ENCODE measurements at regions not wholly inside any gene's neighbourhood (a gene's known extent, or its start where the extent isn't known, plus 50 kb on each side); places are given as distances from the start of the nearest gene placed in this dataset.

GRCh38 chr5:67334373-67334772, 137.8 kb upstream of the CD180 start:
- no peak overlapping the region for H3K27ac ChIP-seq (ENCODE audit: low read depth, low read length)
- H3K27me3 ChIP-seq (ENCODE audit: control insufficient read depth, insufficient read depth, low read length) = no peaks in the 10 kb centered on the region
- H3K36me3 ChIP-seq (ENCODE audit: control insufficient read depth, insufficient read depth, low read length) = no peaks in the 10 kb centered on the region
- H3K9ac ChIP-seq (ENCODE audit: low read length) = no peak overlapping the region
- no peaks in the 10 kb centered on the region for H3K9me3 ChIP-seq (ENCODE audit: control insufficient read depth, insufficient read depth, low read depth, low read length)
- H3K4me1 ChIP-seq (ENCODE audit: control insufficient read depth, insufficient read depth, low read length) = no peaks in the 10 kb centered on the region
- H3K4me3 ChIP-seq (ENCODE audit: low read depth, low read length) = no peak overlapping the region

- H3K36me3 ChIP-seq (ENCODE audit: control insufficient read depth, insufficient read depth, low read length) = no peaks in the 10 kb centered on the region
- H3K27ac ChIP-seq (ENCODE audit: low read depth, low read length) = no peak overlapping the region
- no peaks in the 10 kb centered on the region for H3K4me1 ChIP-seq (ENCODE audit: control insufficient read depth, insufficient read depth, low read length)
- H3K27me3 ChIP-seq (ENCODE audit: control insufficient read depth, insufficient read depth, low read length) = no peaks in the 10 kb centered on the region
- H3K9ac ChIP-seq (ENCODE audit: low read length) = no peak overlapping the region
- no peak overlapping the region for H3K4me3 ChIP-seq (ENCODE audit: low read depth, low read length)
- no peaks in the 10 kb centered on the region for H3K9me3 ChIP-seq (ENCODE audit: control insufficient read depth, insufficient read depth, low read depth, low read length)
These were observed 136.6 kb upstream of the CD180 start for GRCh38 chr5:67333171-67333570.

DNA sequence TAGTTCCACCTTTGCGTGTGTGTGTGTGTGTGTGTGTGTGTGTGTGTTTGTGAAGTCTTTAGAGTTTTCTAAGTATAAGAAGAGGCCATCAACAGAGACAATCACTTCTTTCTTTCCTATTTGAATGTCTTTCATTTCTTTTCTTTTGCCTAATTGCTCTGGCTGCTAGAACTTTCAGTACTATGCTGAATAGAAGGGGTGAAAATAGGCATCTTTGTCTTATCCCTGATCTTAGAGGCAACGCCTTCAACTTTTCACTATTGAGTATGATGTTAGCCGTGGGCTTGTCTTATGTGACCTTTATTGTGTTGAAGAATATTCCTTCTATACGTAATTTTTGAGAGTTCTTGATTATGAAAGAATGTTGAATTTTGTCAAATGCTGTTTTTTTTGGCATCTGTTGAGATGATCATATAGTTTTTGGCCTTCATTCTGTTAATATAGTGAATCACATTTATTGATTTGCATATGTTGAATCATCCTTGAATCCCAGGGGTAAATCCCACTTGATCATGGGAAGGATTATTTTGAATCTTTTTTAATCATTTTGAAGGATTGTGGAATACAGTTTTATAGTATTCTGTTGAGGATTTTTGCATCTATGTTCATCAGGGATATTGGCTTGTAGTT, 134.8 kb upstream of the CD180 start:
- H3K27ac ChIP-seq (ENCODE audit: low read depth, low read length) = no peak overlapping the region
- H3K27me3 ChIP-seq (ENCODE audit: control insufficient read depth, insufficient read depth, low read length) = no peaks in the 10 kb centered on the region
- no peaks in the 10 kb centered on the region for H3K9me3 ChIP-seq (ENCODE audit: control insufficient read depth, insufficient read depth, low read depth, low read length)
- H3K4me1 ChIP-seq (ENCODE audit: control insufficient read depth, insufficient read depth, low read length) = no peaks in the 10 kb centered on the region
- no peak overlapping the region for H3K9ac ChIP-seq (ENCODE audit: low read length)
- no peak overlapping the region for H3K4me3 ChIP-seq (ENCODE audit: low read depth, low read length)
- H3K36me3 ChIP-seq (ENCODE audit: control insufficient read depth, insufficient read depth, low read length) = no peaks in the 10 kb centered on the region

GRCh38 chr5:67319935-67320725, 123.5 kb upstream of the CD180 start:
- no peaks in the 10 kb centered on the region for H3K36me3 ChIP-seq (ENCODE audit: control insufficient read depth, insufficient read depth, low read length)
- no peak overlapping the region for H3K27ac ChIP-seq (ENCODE audit: low read depth, low read length)
- no peak overlapping the region for H3K4me3 ChIP-seq (ENCODE audit: low read depth, low read length)
- H3K9ac ChIP-seq (ENCODE audit: low read length) = no peak overlapping the region
- no peaks in the 10 kb centered on the region for H3K4me1 ChIP-seq (ENCODE audit: control insufficient read depth, insufficient read depth, low read length)
- H3K27me3 ChIP-seq (ENCODE audit: control insufficient read depth, insufficient read depth, low read length) = no peaks in the 10 kb centered on the region
- H3K9me3 ChIP-seq (ENCODE audit: control insufficient read depth, insufficient read depth, low read depth, low read length) = peaks cover 9% of the 10 kb centered on the region

DNA sequence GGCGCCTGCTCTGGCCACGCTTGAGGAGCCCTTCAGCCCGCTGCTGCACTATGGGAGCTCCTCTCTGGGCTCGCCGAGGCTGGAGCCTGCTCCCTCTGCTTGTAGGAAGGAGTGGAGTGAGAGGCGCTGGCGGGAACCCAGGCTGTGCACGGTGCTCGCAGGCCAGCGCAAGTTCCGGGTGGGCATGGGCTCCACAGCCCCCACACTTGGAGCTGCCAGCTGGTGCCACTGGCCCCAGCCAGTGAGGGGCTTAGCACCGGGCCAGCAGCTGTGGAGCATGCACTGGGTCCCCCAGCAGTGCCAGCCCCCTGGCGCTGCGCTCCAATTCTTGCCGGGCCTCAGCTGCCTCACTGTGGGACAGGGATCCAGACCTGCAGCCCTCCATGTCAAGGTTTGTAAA, 122.1 kb upstream of the CD180 start:
- H3K4me3 ChIP-seq (ENCODE audit: low read depth, low read length) = no peak overlapping the region
- no peaks in the 10 kb centered on the region for H3K36me3 ChIP-seq (ENCODE audit: control insufficient read depth, insufficient read depth, low read length)
- H3K9me3 ChIP-seq (ENCODE audit: control insufficient read depth, insufficient read depth, low read depth, low read length) = peaks cover 14% of the 10 kb centered on the region
- H3K27ac ChIP-seq (ENCODE audit: low read depth, low read length) = no peak overlapping the region
- H3K4me1 ChIP-seq (ENCODE audit: control insufficient read depth, insufficient read depth, low read length) = no peaks in the 10 kb centered on the region
- no peak overlapping the region for H3K9ac ChIP-seq (ENCODE audit: low read length)
- H3K27me3 ChIP-seq (ENCODE audit: control insufficient read depth, insufficient read depth, low read length) = no peaks in the 10 kb centered on the region

DNA sequence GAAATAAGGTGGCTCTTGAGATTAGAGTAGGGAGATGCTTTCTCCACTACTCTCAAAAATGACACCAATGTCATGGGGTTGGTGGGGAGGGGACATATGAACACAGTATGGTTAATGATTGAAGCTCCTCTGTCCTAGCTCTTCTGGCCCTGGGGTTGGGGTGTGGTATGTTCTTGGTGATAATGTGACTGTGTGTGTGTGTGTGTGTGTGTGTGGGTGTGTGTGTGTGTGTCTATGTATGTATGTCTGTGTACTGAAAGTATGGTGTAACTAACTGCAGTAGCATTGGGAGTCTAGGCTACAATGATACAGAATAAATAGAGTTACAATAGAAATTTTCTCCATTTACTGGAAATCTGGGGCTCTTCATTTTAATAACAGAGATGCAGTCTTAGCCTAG, 121.0 kb upstream of the CD180 start:
- Histone ChIP-seq H3K9ac (ENCODE audit: low read length) (no peak overlapping the region), H3K27me3 (ENCODE audit: control insufficient read depth, insufficient read depth, low read length) (no peaks in the 10 kb centered on the region), H3K4me3 (ENCODE audit: low read depth, low read length) (no peak overlapping the region), H3K9me3 (ENCODE audit: control insufficient read depth, insufficient read depth, low read depth, low read length) (peaks cover 14% of the 10 kb centered on the region), H3K27ac (ENCODE audit: low read depth, low read length) (no peak overlapping the region), H3K4me1 (ENCODE audit: control insufficient read depth, insufficient read depth, low read length) (no peaks in the 10 kb centered on the region), H3K36me3 (ENCODE audit: control insufficient read depth, insufficient read depth, low read length) (no peaks in the 10 kb centered on the region)

- H3K4me1 ChIP-seq (ENCODE audit: control insufficient read depth, insufficient read depth, low read length) = no peaks in the 10 kb centered on the region
- no peak overlapping the region for H3K27ac ChIP-seq (ENCODE audit: low read depth, low read length)
These were observed 120.1 kb upstream of the CD180 start for GRCh38 chr5:67316695-67317094.

GRCh38 chr5:67315082-67315989, 118.7 kb upstream of the CD180 start:
- H3K27ac ChIP-seq (ENCODE audit: low read depth, low read length) = no peak overlapping the region

More at GRCh38 chr5:67316695-67317094, 120.1 kb upstream of the CD180 start:
- no peak overlapping the region for H3K4me3 ChIP-seq (ENCODE audit: low read depth, low read length)
- H3K27me3 ChIP-seq (ENCODE audit: control insufficient read depth, insufficient read depth, low read length) = no peaks in the 10 kb centered on the region
- peaks cover 14% of the 10 kb centered on the region for H3K9me3 ChIP-seq (ENCODE audit: control insufficient read depth, insufficient read depth, low read depth, low read length)
- no peak overlapping the region for H3K9ac ChIP-seq (ENCODE audit: low read length)
- no peaks in the 10 kb centered on the region for H3K36me3 ChIP-seq (ENCODE audit: control insufficient read depth, insufficient read depth, low read length)

GRCh38 chr5:67311701-67312100, 115.1 kb upstream of the CD180 start:
- H3K4me3 ChIP-seq (ENCODE audit: low read depth, low read length) = no peak overlapping the region
- H3K9ac ChIP-seq (ENCODE audit: low read length) = no peak overlapping the region
- H3K36me3 ChIP-seq (ENCODE audit: control insufficient read depth, insufficient read depth, low read length) = no peaks in the 10 kb centered on the region
- H3K27ac ChIP-seq (ENCODE audit: low read depth, low read length) = no peak overlapping the region
- H3K27me3 ChIP-seq (ENCODE audit: control insufficient read depth, insufficient read depth, low read length) = no peaks in the 10 kb centered on the region
- H3K9me3 ChIP-seq (ENCODE audit: control insufficient read depth, insufficient read depth, low read depth, low read length) = peaks cover 5% of the 10 kb centered on the region; the same call in 1 of the 2 replicates
- no peaks in the 10 kb centered on the region for H3K4me1 ChIP-seq (ENCODE audit: control insufficient read depth, insufficient read depth, low read length)

More at GRCh38 chr5:67315082-67315989, 118.7 kb upstream of the CD180 start:
- H3K9ac ChIP-seq (ENCODE audit: low read length) = no peak overlapping the region
- no peak overlapping the region for H3K4me3 ChIP-seq (ENCODE audit: low read depth, low read length)
- H3K4me1 ChIP-seq (ENCODE audit: control insufficient read depth, insufficient read depth, low read length) = no peaks in the 10 kb centered on the region
- peaks cover 14% of the 10 kb centered on the region for H3K9me3 ChIP-seq (ENCODE audit: control insufficient read depth, insufficient read depth, low read depth, low read length)
- H3K27me3 ChIP-seq (ENCODE audit: control insufficient read depth, insufficient read depth, low read length) = no peaks in the 10 kb centered on the region
- H3K36me3 ChIP-seq (ENCODE audit: control insufficient read depth, insufficient read depth, low read length) = no peaks in the 10 kb centered on the region

DNA sequence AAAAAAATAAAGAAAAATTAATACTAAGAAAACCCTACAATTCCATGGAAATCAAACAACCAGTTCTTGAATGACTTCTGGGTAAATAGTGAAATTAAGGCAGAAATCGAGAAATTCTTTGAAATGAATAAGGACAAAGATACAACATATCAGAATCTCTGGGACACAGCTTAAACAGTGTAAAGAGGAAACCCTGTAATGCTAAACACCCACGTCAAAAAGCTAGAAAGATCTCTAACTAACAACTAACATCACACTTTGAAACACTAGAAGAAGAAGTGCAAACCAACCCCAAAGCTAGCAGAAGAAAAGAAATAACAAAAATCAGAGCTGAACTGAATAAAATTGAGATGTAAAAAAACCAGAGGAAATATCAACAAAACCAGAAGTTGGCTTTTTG, 114.6 kb upstream of the CD180 start:
- Histone ChIP-seq H3K36me3 (ENCODE audit: control insufficient read depth, insufficient read depth, low read length) (no peaks in the 10 kb centered on the region), H3K4me3 (ENCODE audit: low read depth, low read length) (no peak overlapping the region), H3K4me1 (ENCODE audit: control insufficient read depth, insufficient read depth, low read length) (no peaks in the 10 kb centered on the region), H3K9ac (ENCODE audit: low read length) (no peak overlapping the region), H3K9me3 (ENCODE audit: control insufficient read depth, insufficient read depth, low read depth, low read length) (peaks cover 5% of the 10 kb centered on the region; the same call in 1 of the 2 replicates), H3K27ac (ENCODE audit: low read depth, low read length) (no peak overlapping the region), H3K27me3 (ENCODE audit: control insufficient read depth, insufficient read depth, low read length) (no peaks in the 10 kb centered on the region)

All from HUES6 (cell line).